Spleen (tissue), 7 donors: ENCODE measurements at regions not wholly inside any gene's neighbourhood (a gene's known extent, or its start where the extent isn't known, plus 50 kb on each side); places are given as distances from the start of the nearest gene placed in this dataset.

Source experiments
- POLR2AphosphoS5 ChIP-seq, 3 donors: sonication (generic); formaldehyde crosslinking; IDR thresholded peaks; one replicate each; pipeline ENCODE4 v1.5.1; 2017; ENCODE audit warnings: antibody characterized with exemption in 3 of 3
- TF ChIP-seq, protein P1 (sequence below), 11 experiments: fragments of 200-600 bp in 7 of 11; fragments of 450-650 bp in 4 of 11; sonication (generic) in 4 of 11; IDR thresholded peaks in 8 of 11; conservative IDR thresholded peaks in 3 of 11; 1 replicate in 7 of 11; 2 replicates in 4 of 11; pipeline versions ENCODE4 v1.4.0 to v1.8.0; 2016 to 2021; ENCODE audit warnings: antibody characterized with exemption in 11 of 11, inconsistent platforms in 4 of 11, mild to moderate bottlenecking in 1 of 11
- donor health status: DM: no; HTN: no; CAD: no; lungs with moderate emphysema.
- donor health status: DM: no; HTN: no; CAD: no.
- donor health status: DM: no; HTN: no; CAD: no.

- TF ChIP-seq, protein P1, sequence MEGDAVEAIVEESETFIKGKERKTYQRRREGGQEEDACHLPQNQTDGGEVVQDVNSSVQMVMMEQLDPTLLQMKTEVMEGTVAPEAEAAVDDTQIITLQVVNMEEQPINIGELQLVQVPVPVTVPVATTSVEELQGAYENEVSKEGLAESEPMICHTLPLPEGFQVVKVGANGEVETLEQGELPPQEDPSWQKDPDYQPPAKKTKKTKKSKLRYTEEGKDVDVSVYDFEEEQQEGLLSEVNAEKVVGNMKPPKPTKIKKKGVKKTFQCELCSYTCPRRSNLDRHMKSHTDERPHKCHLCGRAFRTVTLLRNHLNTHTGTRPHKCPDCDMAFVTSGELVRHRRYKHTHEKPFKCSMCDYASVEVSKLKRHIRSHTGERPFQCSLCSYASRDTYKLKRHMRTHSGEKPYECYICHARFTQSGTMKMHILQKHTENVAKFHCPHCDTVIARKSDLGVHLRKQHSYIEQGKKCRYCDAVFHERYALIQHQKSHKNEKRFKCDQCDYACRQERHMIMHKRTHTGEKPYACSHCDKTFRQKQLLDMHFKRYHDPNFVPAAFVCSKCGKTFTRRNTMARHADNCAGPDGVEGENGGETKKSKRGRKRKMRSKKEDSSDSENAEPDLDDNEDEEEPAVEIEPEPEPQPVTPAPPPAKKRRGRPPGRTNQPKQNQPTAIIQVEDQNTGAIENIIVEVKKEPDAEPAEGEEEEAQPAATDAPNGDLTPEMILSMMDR (IDR thresholded peaks at IDR 0.05 in 8 of 11, conservative IDR thresholded peaks at IDR 0.05 in 3 of 11): no peak
- TF ChIP-seq POLR2AphosphoS5 (IDR thresholded peaks at IDR 0.05): no peak
These were observed 591.1 kb downstream of the ZPLD1 start for GRCh38 chr3:103025880-103026279.
